Neural cell (in vitro differentiated cells): ENCODE measurements at regions not wholly inside any gene's neighbourhood (a gene's known extent, or its start where the extent isn't known, plus 50 kb on each side); places are given as distances from the start of the nearest gene placed in this dataset.
A peak's percentile ranks its signal among the peaks of the same experiment; 100 is the strongest.

Source experiments
- H2AFZ ChIP-seq: fragments of 200-600, 300-800 bp; sonication (generic), shearing (Covaris generic); 2 replicates; pipeline ENCODE4 v1.6.0; 2014; ENCODE audit warnings: low read depth, mild to moderate bottlenecking, antibody characterized with exemption, low read length, moderate library complexity
- H3F3A ChIP-seq: fragments of 200-600 bp; shearing (Covaris generic); 2 replicates; pipeline ENCODE4 v1.6.1; 2016; ENCODE audit warnings: mild to moderate bottlenecking, moderate library complexity, mixed read lengths, antibody characterized with exemption, low read length; ENCODE audit not compliant: insufficient read depth, poor library complexity, severe bottlenecking
- H3K27ac ChIP-seq: fragments of 200-600, 300-800 bp; sonication (generic), shearing (Covaris generic); 2 replicates; pipeline ENCODE4 v1.5.1; 2014; ENCODE audit warnings: mild to moderate bottlenecking, low read length, moderate library complexity
- H3K27me3 ChIP-seq: fragments of 300-800, 200-600 bp; sonication (generic), shearing (Covaris generic); 2 replicates; pipeline ENCODE4 v1.6.0; 2014; ENCODE audit warnings: mild to moderate bottlenecking, low read depth, low read length, moderate library complexity; ENCODE audit not compliant: insufficient read depth
- H3K36me3 ChIP-seq: fragments of 300-800, 200-600 bp; sonication (generic), shearing (Covaris generic); 2 replicates; pipeline ENCODE4 v1.5.1; 2014; ENCODE audit warnings: mild to moderate bottlenecking, antibody characterized with exemption, low read length, moderate library complexity; ENCODE audit not compliant: insufficient read depth
- H3K4me2 ChIP-seq: fragments of 300-800, 200-600 bp; sonication (generic), shearing (Covaris generic); 2 replicates; pipeline ENCODE4 v1.6.0; 2014; ENCODE audit warnings: mild to moderate bottlenecking, low read length
- H3K4me3 ChIP-seq: fragments of 300-800, 200-600 bp; sonication (generic), shearing (Covaris generic); 2 replicates; pipeline ENCODE4 v1.5.1; 2014; ENCODE audit warnings: mild to moderate bottlenecking, low read length, moderate library complexity
- H3K79me2 ChIP-seq: fragments of 200-600 bp; shearing (Covaris generic); replicated peaks from 2 replicates; pipeline ENCODE4 v1.6.0; 2014; ENCODE audit warnings: mild to moderate bottlenecking, low read length, moderate library complexity; ENCODE audit not compliant: insufficient read depth
- H3K9ac ChIP-seq: fragments of 300-800, 200-600 bp; sonication (generic), shearing (Covaris generic); 2 replicates; pipeline ENCODE4 v1.6.1; 2016; ENCODE audit warnings: mild to moderate bottlenecking, low read length, mixed read lengths
- H3K9me2 ChIP-seq: fragments of 200-600 bp; shearing (Covaris generic); 2 replicates; pipeline ENCODE4 v1.6.1; 2016; ENCODE audit warnings: mild to moderate bottlenecking, low read length, mixed read lengths; ENCODE audit not compliant: insufficient read depth
- H3K9me3 ChIP-seq: fragments of 200-600, 300-800 bp; sonication (generic), shearing (Covaris generic); 2 replicates; pipeline ENCODE4 v1.6.1; 2016; ENCODE audit warnings: mild to moderate bottlenecking, mixed run types, low read length, moderate library complexity, mixed read lengths
- H4K20me1 ChIP-seq: fragments of 200-600 bp; shearing (Covaris generic); 2 replicates; pipeline ENCODE4 v1.6.1; 2016; ENCODE audit warnings: mild to moderate bottlenecking, mixed run types; ENCODE audit not compliant: insufficient read depth
- CTCF ChIP-seq: fragments of 450-650 bp; IDR thresholded peaks from 2 replicates; pipeline ENCODE4 v1.5.1; 2014; ENCODE audit warnings: antibody characterized with exemption, mild to moderate bottlenecking, moderate library complexity; ENCODE audit not compliant: poor library complexity, severe bottlenecking
- EP300 ChIP-seq: fragments of 450-650 bp; conservative IDR thresholded peaks from 2 replicates; pipeline ENCODE4 v1.6.1; 2014; ENCODE audit warnings: antibody characterized with exemption, mild to moderate bottlenecking, moderate library complexity; ENCODE audit not compliant: poor library complexity, severe bottlenecking
- EZH2 ChIP-seq: fragments of 200-600, 300-800 bp; shearing (Covaris generic), sonication (generic); IDR thresholded peaks from 2 replicates; pipeline ENCODE4 v1.6.1; 2014; ENCODE audit warnings: antibody characterized with exemption, low read length, borderline replicate concordance, mild to moderate bottlenecking; ENCODE audit not compliant: insufficient read depth, poor library complexity, severe bottlenecking
- MXI1 ChIP-seq: fragments of 450-650 bp; conservative IDR thresholded peaks from 2 replicates; pipeline ENCODE4 v1.6.1; 2014; ENCODE audit warnings: antibody characterized with exemption, mild to moderate bottlenecking; ENCODE audit not compliant: poor library complexity, severe bottlenecking
- POLR2AphosphoS5 ChIP-seq: IDR thresholded peaks from 2 replicates; pipeline ENCODE4 v1.6.1; 2012
- RAD21 ChIP-seq: fragments of 450-650 bp; conservative IDR thresholded peaks from 2 replicates; pipeline ENCODE4 v1.6.1; 2014; ENCODE audit warnings: antibody characterized with exemption, mild to moderate bottlenecking, moderate library complexity
- REST ChIP-seq: IDR thresholded peaks from 2 replicates; pipeline ENCODE4 v1.6.1; 2012; ENCODE audit warnings: borderline replicate concordance
- SMC3 ChIP-seq: fragments of 450-650 bp; conservative IDR thresholded peaks from 2 replicates; pipeline ENCODE4 v1.6.1; 2014; ENCODE audit warnings: antibody characterized with exemption, mild to moderate bottlenecking, moderate library complexity; ENCODE audit not compliant: poor library complexity
- TAF1 ChIP-seq: IDR thresholded peaks from 2 replicates; pipeline ENCODE4 v1.6.1; 2012; ENCODE audit warnings: low read depth

- Histone ChIP-seq H2AFZ (no peak overlapping the region), H3K36me3 (no peaks in the 10 kb centered on the region), H3K79me2 (peaks cover 1% of the 10 kb centered on the region), H3K4me3 (no peak overlapping the region), H3K27me3 (no peaks in the 10 kb centered on the region), H3F3A (peaks cover 5% of the 10 kb centered on the region), H3K27ac (no peak overlapping the region), H3K9ac (no peak overlapping the region), H3K9me2 (no peaks in the 10 kb centered on the region), H3K4me2 (no peak overlapping the region), H4K20me1 (no peaks in the 10 kb centered on the region), H3K9me3 (no peaks in the 10 kb centered on the region)
- TF ChIP-seq RAD21 (no peak), SMC3 (no peak), TAF1 (no peak), POLR2AphosphoS5 (no peak), MXI1 (no peak), EP300 (no peak), CTCF (no peak), EZH2 (no peak), REST (no peak)
Measured at GRCh38 chr5:71843111-71843510, 124.0 kb downstream of the CARTPT start.

- H3K9me2 ChIP-seq, result no peaks in the 10 kb centered on the region
- H2AFZ ChIP-seq, result no peak overlapping the region
- no peaks in the 10 kb centered on the region for H3K79me2 ChIP-seq
- H3K9ac ChIP-seq, result no peak overlapping the region
- H3K4me3 ChIP-seq, result no peak overlapping the region
- no peak overlapping the region for H3K4me2 ChIP-seq
- H3F3A ChIP-seq, result peaks cover 3% of the 10 kb centered on the region
- peak overlapping the region; percentile 52 for H3K27ac ChIP-seq
- H3K27me3 ChIP-seq, result no peaks in the 10 kb centered on the region
- H4K20me1 ChIP-seq, result no peaks in the 10 kb centered on the region
- TF ChIP-seq REST (no peak), RAD21 (no peak), MXI1 (no peak), CTCF (no peak), SMC3 (no peak), POLR2AphosphoS5 (no peak), EP300 (no peak), EZH2 (no peak), TAF1 (no peak)
- H3K9me3 ChIP-seq, result no peaks in the 10 kb centered on the region
- no peaks in the 10 kb centered on the region for H3K36me3 ChIP-seq
Measured at GRCh38 chr5:71844862-71845261, 125.8 kb downstream of the CARTPT start.
